Mucosa of descending colon (tissue), 3 donors: ENCODE measurements at regions not wholly inside any gene's neighbourhood (a gene's known extent, or its start where the extent isn't known, plus 50 kb on each side); places are given as distances from the start of the nearest gene placed in this dataset.

Experiments used
- ATAC-seq: fragments of 200-7000 bp; cut with Tn5 transposase; one replicate; pipeline ENCODE4 v1.9.1; 2020; ENCODE audit warnings: mild to moderate bottlenecking, moderate library complexity
- DNase-seq, 3 donors: peaks; one replicate each; pipeline ENCODE4 v3.0.0-alpha.2; 2020
- H3K36me3 ChIP-seq: fragments of 200-600 bp; one replicate; pipeline ENCODE4 v1.8.0; 2021; ENCODE audit warnings: low read depth, mild to moderate bottlenecking
- H3K4me1 ChIP-seq: fragments of 200-600 bp; one replicate; pipeline ENCODE4 v1.8.0; 2021; ENCODE audit warnings: low read depth, mild to moderate bottlenecking
- H3K4me3 ChIP-seq: fragments of 200-600 bp; one replicate; pipeline ENCODE4 v1.8.0; 2021; ENCODE audit warnings: mild to moderate bottlenecking
- H3K9me3 ChIP-seq: fragments of 200-600 bp; one replicate; pipeline ENCODE4 v1.8.0; 2021; ENCODE audit warnings: mild to moderate bottlenecking
- intact Hi-C, 2 donors: fragments of 100-400 bp; cut with DNase I in 1 of 2; cut with micrococcal nuclease in 1 of 2; formaldehyde crosslinking; loops; one replicate each; pipeline versions ENCODE4 v1.11.0 to v1.11.1; 2022; cut with DNase I, micrococcal nuclease
- TF ChIP-seq, protein P1 (sequence below): fragments of 200-600 bp; IDR thresholded peaks from one replicate; pipeline ENCODE4 v1.8.0; 2022; ENCODE audit warnings: antibody characterized with exemption, mild to moderate bottlenecking
- donor health status: DM: no; HTN: no; CAD: no; lungs with moderate emphysema.
- donor health status: DM: no; HTN: no; CAD: no.
- donor health status: DM: no; HTN: yes; CAD: no.

DNA sequence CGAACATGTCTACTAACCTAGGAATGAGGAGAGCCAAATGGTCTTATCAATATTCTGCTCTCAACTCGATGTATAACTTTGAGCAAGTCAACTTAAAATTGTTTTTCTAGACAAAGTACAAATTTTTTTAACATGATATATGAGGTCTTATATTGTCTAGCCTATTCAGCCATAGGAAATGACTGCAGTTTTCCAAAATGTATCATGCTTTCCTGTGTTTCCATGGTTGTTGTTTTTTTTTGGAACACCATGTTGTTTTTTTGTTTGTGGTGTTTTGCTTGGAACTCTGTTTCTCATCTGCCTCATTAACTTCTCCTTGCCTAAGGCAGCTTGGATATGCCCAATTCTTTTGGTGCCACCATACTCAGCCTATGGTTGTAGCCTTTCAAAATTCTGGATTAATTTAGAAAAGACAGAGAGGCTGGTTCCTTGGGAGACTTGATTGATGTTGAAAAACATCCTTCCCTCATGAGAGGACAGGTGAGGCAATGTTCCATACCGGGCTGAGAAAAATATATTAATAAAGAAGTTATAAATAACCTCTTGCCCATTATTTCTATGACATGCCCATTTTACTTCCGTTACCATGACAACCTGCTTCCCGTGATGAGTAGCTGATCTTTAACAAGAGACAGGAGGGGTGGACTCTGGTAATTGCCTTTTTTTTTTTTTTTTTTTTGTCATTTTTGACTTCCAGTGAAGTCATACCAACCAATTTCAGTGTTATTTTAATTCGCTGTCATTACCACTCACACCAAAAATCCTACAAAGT is 687.9 kb upstream of the GRM7 start:
- Histone ChIP-seq H3K4me3 (no peak overlapping the region), H3K4me1 (no peaks in the 10 kb centered on the region), H3K36me3 (no peaks in the 10 kb centered on the region), H3K9me3 (no peaks in the 10 kb centered on the region)
- TF ChIP-seq, protein P1, sequence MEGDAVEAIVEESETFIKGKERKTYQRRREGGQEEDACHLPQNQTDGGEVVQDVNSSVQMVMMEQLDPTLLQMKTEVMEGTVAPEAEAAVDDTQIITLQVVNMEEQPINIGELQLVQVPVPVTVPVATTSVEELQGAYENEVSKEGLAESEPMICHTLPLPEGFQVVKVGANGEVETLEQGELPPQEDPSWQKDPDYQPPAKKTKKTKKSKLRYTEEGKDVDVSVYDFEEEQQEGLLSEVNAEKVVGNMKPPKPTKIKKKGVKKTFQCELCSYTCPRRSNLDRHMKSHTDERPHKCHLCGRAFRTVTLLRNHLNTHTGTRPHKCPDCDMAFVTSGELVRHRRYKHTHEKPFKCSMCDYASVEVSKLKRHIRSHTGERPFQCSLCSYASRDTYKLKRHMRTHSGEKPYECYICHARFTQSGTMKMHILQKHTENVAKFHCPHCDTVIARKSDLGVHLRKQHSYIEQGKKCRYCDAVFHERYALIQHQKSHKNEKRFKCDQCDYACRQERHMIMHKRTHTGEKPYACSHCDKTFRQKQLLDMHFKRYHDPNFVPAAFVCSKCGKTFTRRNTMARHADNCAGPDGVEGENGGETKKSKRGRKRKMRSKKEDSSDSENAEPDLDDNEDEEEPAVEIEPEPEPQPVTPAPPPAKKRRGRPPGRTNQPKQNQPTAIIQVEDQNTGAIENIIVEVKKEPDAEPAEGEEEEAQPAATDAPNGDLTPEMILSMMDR: no peak
- no peak for ATAC-seq
- no peak for DNase-seq
- intact Hi-C loops: no loop called here

DNA sequence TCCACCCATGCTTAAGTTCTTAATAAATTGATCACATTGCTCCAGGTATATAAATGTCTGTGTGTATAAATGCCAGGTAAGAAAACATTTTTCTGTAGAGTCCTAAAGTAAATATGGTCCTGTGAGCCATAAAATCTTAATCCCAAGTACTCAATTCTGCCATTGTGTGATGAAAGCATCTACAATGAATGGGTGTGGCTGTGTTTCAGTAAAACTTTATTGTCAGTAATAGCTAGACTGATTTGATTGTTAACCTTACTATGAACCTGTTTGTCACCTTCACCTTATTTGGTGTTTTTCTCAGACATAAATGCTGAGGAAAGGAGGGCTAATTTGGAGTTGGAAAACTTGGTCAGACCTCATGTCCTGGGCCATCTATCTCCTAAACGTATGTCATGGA is 683.5 kb upstream of the GRM7 start:
- no peaks in the 10 kb centered on the region for H3K9me3 ChIP-seq
- intact Hi-C loops: no loop called here
- no peaks in the 10 kb centered on the region for H3K36me3 ChIP-seq
- no peak for DNase-seq
- no peak overlapping the region for H3K4me3 ChIP-seq
- TF ChIP-seq, protein P1: no peak
- no peaks in the 10 kb centered on the region for H3K4me1 ChIP-seq
- ATAC-seq: peak; percentile 50

DNA sequence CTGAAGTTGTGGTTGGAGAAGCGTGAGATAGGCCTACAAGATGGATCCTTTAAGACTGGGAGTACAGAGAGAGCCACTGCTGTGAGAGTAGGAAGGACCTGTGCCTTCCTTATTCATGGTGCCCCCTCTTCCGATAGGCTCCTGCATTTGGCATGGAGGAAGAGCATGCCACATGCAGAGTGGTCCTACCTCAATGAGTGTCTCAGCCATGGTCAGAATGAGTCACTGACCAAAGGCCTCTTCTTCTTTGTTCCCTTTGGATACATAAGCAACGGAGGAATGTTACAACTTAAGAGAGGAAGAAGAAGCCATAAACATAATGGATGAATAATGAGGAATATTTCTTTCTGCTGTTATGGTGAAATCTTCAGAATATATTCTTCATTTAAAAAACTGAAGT is 681.2 kb upstream of the GRM7 start:
- no peaks in the 10 kb centered on the region for H3K9me3 ChIP-seq
- intact Hi-C loops: no loop called here
- no peaks in the 10 kb centered on the region for H3K36me3 ChIP-seq
- TF ChIP-seq, protein P1: no peak
- DNase-seq (no peak), ATAC-seq (no peak)
- H3K4me1 ChIP-seq: no peaks in the 10 kb centered on the region
- no peak overlapping the region for H3K4me3 ChIP-seq

DNA sequence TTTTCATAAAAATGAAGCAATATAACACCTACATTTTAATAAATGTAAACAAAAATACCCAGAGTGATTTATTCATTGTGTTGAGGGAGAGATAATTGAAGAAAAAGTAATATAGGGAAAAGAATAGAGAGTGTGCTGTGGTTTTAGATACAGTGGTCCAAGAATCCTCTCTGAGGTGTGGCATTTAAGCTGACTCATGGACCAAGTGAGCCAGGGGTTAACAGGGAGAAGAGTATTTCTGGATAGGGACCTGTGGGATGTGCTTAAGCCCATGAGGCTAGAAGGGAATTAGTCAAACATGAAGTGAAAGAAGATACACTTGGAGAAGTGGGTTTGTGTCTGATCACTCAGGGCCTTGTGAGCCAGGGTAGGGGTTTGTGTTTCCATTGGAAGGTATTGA is 680.7 kb upstream of the GRM7 start:
- Histone ChIP-seq H3K4me1 (no peaks in the 10 kb centered on the region), H3K4me3 (no peak overlapping the region), H3K36me3 (no peaks in the 10 kb centered on the region), H3K9me3 (no peaks in the 10 kb centered on the region)
- DNase-seq: no peak
- TF ChIP-seq, protein P1: no peak
- no peak for ATAC-seq
- intact Hi-C loops: no loop called here

DNA sequence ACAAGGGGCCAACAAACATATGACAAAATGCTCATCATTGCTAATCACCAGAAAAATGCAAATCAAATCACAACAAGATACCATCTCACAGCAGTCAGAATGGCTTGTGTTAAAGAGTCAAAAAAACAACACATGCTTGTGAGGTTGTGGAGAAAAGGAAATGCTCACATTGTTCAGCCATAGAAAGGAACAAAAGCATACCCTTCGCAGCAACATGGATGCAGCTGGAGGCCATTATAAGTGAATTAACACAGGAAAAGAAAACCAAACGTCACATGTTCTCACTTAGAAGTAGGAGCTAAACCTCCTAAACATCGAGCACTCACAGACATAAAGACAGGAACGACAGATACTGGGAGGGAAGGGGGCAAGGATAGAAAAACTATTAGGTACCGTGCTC is 678.4 kb upstream of the GRM7 start:
- Histone ChIP-seq H3K9me3 (no peaks in the 10 kb centered on the region), H3K4me3 (no peak overlapping the region), H3K4me1 (no peaks in the 10 kb centered on the region), H3K36me3 (no peaks in the 10 kb centered on the region)
- ATAC-seq (no peak), DNase-seq (no peak)
- intact Hi-C loops: no loop called here
- TF ChIP-seq, protein P1: no peak

DNA sequence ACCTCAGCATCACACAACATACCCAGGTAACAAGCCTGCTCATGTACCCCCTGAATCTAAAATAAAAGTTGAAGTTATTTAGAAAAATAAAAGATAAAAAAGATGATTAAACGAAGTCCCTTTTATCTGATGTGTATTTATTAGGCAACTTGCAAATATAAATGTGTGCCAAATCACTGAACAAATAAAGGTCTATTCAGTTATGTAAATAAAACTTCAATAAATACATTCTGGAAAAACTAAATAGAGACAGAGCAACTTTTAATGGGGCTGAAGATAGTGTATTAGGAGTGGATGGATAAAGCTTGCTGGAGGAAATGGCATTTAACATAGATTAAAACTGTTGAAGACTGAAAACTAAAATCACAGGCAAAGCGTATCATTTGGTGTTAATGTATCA is 678.0 kb upstream of the GRM7 start:
- no peak for ATAC-seq
- no peak overlapping the region for H3K4me3 ChIP-seq
- no peak for DNase-seq
- intact Hi-C loops: no loop called here
- no peaks in the 10 kb centered on the region for H3K9me3 ChIP-seq
- H3K4me1 ChIP-seq: no peaks in the 10 kb centered on the region
- TF ChIP-seq, protein P1: no peak
- no peaks in the 10 kb centered on the region for H3K36me3 ChIP-seq
